ENCODE measurements at regions not wholly inside any gene's neighbourhood (a gene's known extent, or its start where the extent isn't known, plus 50 kb on each side); places are given as distances from the start of the nearest gene placed in this dataset.
A peak's percentile ranks its signal among the peaks of the same experiment; 100 is the strongest.

- Histone ChIP-seq H3K27me3 (ENCODE audit: control insufficient read depth, insufficient read depth, low read length) (no peaks in the 10 kb centered on the region), H3K27ac (ENCODE audit: insufficient read depth, low read length) (no peak overlapping the region), H3K9ac (ENCODE audit: insufficient read depth, low read length) (no peak overlapping the region), H3K4me2 (ENCODE audit: extremely low read depth, insufficient read depth, low read length) (no peak overlapping the region), H3K36me3 (ENCODE audit: control insufficient read depth, insufficient read depth, low read length) (no peaks in the 10 kb centered on the region), H2AFZ (ENCODE audit: low read length) (no peak overlapping the region), H3K4me1 (ENCODE audit: control insufficient read depth, extremely low read depth, insufficient read depth, low read length) (no peaks in the 10 kb centered on the region), H3K9me3 (ENCODE audit: control insufficient read depth, insufficient read depth, low read depth, low read length) (no peaks in the 10 kb centered on the region), H4K20me1 (ENCODE audit: control insufficient read depth, extremely low read depth, insufficient read depth, low read length) (no peaks in the 10 kb centered on the region), H3K79me2 (ENCODE audit: control insufficient read depth, insufficient read depth, low read length) (no peaks in the 10 kb centered on the region), H3K4me3 (replicated peaks in 1 of 4; ENCODE audit: control extremely low read depth in 1 of 4, insufficient read depth in 1 of 4, low read depth in 3 of 4, low read length in 4 of 4) (no peak overlapping the region)
- DNase-seq (ENCODE audit: low read depth in 2 of 2), result no peak
- TF ChIP-seq EZH2 (IDR thresholded peaks at IDR 0.05; ENCODE audit: low read length, missing control alignments) (no peak), CTCF (conservative IDR thresholded peaks at IDR 0.05 in 1 of 2, IDR thresholded peaks at IDR 0.05 in 1 of 2; ENCODE audit: low read depth in 1 of 2, low read length in 2 of 2) (no peak)
These were observed 339.6 kb downstream of the TPBG start for GRCh38 chr6:82703230-82703629.

- H3K27me3 ChIP-seq (ENCODE audit: control insufficient read depth, insufficient read depth, low read length), result no peaks in the 10 kb centered on the region
- TF ChIP-seq CTCF (conservative IDR thresholded peaks at IDR 0.05 in 1 of 2, IDR thresholded peaks at IDR 0.05 in 1 of 2; ENCODE audit: low read depth in 1 of 2, low read length in 2 of 2) (no peak), EZH2 (IDR thresholded peaks at IDR 0.05; ENCODE audit: low read length, missing control alignments) (no peak)
- DNase-seq (ENCODE audit: low read depth in 2 of 2), result peak in 1 of 2 donors; percentile 1
These were observed 340.4 kb downstream of the TPBG start for GRCh38 chr6:82704045-82704444.

GRCh38 chr6:82705579-82705978, 342.0 kb downstream of the TPBG start:
- Histone ChIP-seq H3K79me2 (ENCODE audit: control insufficient read depth, insufficient read depth, low read length) (no peaks in the 10 kb centered on the region), H3K4me1 (ENCODE audit: control insufficient read depth, extremely low read depth, insufficient read depth, low read length) (no peaks in the 10 kb centered on the region), H3K9me3 (ENCODE audit: control insufficient read depth, insufficient read depth, low read depth, low read length) (no peaks in the 10 kb centered on the region), H3K27me3 (ENCODE audit: control insufficient read depth, insufficient read depth, low read length) (no peaks in the 10 kb centered on the region), H4K20me1 (ENCODE audit: control insufficient read depth, extremely low read depth, insufficient read depth, low read length) (no peaks in the 10 kb centered on the region), H3K9ac (ENCODE audit: insufficient read depth, low read length) (no peak overlapping the region), H3K4me2 (ENCODE audit: extremely low read depth, insufficient read depth, low read length) (no peak overlapping the region), H3K36me3 (ENCODE audit: control insufficient read depth, insufficient read depth, low read length) (no peaks in the 10 kb centered on the region), H3K27ac (ENCODE audit: insufficient read depth, low read length) (no peak overlapping the region), H3K4me3 (replicated peaks in 1 of 4; ENCODE audit: control extremely low read depth in 1 of 4, insufficient read depth in 1 of 4, low read depth in 3 of 4, low read length in 4 of 4) (no peak overlapping the region), H2AFZ (ENCODE audit: low read length) (no peak overlapping the region)
- no peak for DNase-seq (ENCODE audit: low read depth in 2 of 2)
- no peak for TF ChIP-seq EZH2 (IDR thresholded peaks at IDR 0.05; ENCODE audit: low read length, missing control alignments)
- TF ChIP-seq CTCF (conservative IDR thresholded peaks at IDR 0.05 in 1 of 2, IDR thresholded peaks at IDR 0.05 in 1 of 2; ENCODE audit: low read depth in 1 of 2, low read length in 2 of 2), result no peak

More at GRCh38 chr6:82704045-82704444, 340.4 kb downstream of the TPBG start:
- Histone ChIP-seq H3K4me2 (ENCODE audit: extremely low read depth, insufficient read depth, low read length) (no peak overlapping the region), H3K9ac (ENCODE audit: insufficient read depth, low read length) (no peak overlapping the region), H3K79me2 (ENCODE audit: control insufficient read depth, insufficient read depth, low read length) (no peaks in the 10 kb centered on the region), H2AFZ (ENCODE audit: low read length) (no peak overlapping the region), H3K4me3 (replicated peaks in 1 of 4; ENCODE audit: control extremely low read depth in 1 of 4, insufficient read depth in 1 of 4, low read depth in 3 of 4, low read length in 4 of 4) (no peak overlapping the region), H3K27ac (ENCODE audit: insufficient read depth, low read length) (no peak overlapping the region), H3K4me1 (ENCODE audit: control insufficient read depth, extremely low read depth, insufficient read depth, low read length) (no peaks in the 10 kb centered on the region), H4K20me1 (ENCODE audit: control insufficient read depth, extremely low read depth, insufficient read depth, low read length) (no peaks in the 10 kb centered on the region), H3K36me3 (ENCODE audit: control insufficient read depth, insufficient read depth, low read length) (no peaks in the 10 kb centered on the region), H3K9me3 (ENCODE audit: control insufficient read depth, insufficient read depth, low read depth, low read length) (no peaks in the 10 kb centered on the region)

All from fibroblast of lung (primary cell).